GM12891 (cell line): ENCODE measurements at regions not wholly inside any gene's neighbourhood (a gene's known extent, or its start where the extent isn't known, plus 50 kb on each side); places are given as distances from the start of the nearest gene placed in this dataset.

Experiments
- POLR2A ChIP-seq: IDR thresholded peaks from 2 replicates; pipeline ENCODE4 v1.6.1; 2011; ENCODE audit warnings: low read depth, low read length, control low read depth
- TAF1 ChIP-seq: IDR thresholded peaks from 2 replicates; pipeline ENCODE4 v1.6.1; 2011; ENCODE audit warnings: low read depth, low read length, control low read depth

DNA sequence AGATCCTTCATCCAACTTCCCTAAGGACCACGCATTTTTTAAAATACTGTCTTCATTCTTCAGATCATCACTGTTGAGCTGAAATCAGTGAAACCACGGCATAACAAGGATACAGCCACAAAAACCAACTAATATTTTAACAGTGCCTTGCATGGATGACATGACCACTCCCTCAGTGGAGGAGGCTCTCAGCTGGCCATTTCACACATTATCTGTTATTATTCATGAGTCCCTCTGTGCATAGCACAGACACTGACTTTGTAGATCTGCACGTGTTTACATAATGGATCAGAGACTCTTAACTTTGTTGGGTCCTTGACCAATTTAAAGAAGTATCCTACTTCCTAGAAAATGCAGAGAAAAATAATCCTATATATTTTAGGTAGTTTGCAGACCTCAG lies 104.8 kb upstream of the NUDT7 start:
- TF ChIP-seq POLR2A (no peak), TAF1 (no peak)
